GM21529 (cell line): ENCODE measurements at regions not wholly inside any gene's neighbourhood (a gene's known extent, or its start where the extent isn't known, plus 50 kb on each side); places are given as distances from the start of the nearest gene placed in this dataset.

Experiments used
- ATAC-seq: cut with Tn5 transposase; IDR thresholded peaks from one replicate; pipeline ENCODE4 v1.9.1; 2021; ENCODE audit not compliant: unreplicated experiment

DNA sequence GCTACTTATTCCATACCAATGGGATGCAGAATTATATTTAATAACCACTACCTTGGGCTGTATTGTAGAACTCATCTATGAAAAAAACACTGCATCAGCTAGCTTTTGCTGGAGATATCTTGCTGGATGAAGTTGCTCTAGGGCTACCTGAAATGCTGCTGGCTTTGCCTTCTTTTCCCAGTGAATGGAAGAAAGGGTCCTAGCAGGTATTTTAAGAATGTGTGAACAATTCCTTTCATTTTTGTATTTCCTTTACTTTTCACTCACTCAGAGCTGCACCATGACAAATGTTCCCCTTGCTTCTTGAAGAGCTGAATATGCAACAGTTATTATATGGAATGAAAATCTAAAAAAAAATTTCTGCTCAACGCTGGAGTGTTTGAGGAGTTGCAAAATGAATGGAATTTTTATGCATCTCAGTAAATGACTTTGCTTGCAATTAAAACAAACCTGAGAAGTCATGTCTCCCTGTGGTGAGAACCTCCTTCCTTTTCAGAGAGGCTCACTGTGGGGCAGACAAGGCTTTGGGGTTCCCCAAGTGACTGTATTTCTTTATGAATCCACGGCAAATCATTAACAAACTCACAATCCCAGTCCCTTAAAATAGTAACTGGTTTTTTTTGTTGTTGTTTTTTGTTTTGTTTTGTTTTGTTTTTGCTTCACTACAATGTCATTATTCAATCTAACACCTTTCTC is 566.8 kb upstream of the KIRREL3 start:
- ATAC-seq, result no peak

DNA sequence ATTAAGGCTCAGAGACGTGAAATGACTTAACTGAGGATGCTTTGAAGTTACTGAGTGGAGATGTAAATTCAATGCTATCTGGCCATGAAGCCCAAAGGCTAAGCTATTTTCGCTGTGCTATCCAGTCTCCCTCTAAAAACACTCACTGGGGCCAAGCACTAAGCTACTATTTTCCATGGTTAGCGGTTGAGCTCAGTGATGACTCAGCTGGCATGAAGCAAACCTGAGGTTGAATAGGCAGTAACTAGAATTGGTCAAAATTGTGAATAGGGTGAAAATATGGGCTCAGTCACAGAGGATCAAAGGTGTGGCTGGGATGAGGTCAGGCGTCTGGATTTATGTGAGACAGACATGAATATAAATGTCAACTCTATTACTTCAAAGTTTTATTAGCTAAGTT is 564.2 kb upstream of the KIRREL3 start:
- no peak for ATAC-seq

DNA sequence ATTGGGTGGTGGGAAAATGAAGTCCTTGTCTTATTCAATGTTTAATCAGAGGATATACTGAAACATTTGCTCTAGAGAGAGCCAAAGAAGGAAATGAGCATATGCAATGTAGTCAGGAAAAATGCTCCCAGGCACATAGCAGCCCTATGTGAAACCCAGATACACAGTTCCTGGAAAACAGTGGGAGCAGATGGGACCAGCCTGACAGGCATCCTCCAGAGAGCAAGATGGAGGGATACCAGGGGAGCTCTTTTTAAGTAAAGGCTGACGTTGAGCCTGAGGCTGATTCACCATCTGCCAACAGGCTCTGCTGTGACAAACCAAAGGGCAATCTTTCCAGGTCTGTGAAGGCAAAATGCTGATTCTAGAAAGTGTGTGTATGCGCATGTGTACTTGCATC is 559.4 kb upstream of the KIRREL3 start:
- ATAC-seq, result no peak

DNA sequence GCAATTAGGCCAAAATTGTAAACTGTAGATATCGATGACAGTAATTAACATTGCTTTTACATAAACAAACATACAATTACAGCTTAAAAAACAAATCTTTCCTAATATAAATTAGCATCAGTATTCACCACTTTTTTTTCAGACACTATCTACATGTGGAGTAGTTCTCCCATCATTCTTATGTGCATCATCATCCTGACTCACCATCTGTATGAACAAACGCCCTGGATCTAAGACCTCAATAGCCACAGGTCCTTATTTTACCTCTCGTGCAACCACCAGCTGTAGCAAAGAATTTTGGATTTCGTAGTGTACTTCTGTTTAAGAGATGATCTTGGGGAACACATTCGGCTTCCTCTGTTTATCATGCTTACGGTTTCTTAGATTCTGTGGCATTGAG is 551.9 kb upstream of the KIRREL3 start:
- no peak for ATAC-seq

DNA sequence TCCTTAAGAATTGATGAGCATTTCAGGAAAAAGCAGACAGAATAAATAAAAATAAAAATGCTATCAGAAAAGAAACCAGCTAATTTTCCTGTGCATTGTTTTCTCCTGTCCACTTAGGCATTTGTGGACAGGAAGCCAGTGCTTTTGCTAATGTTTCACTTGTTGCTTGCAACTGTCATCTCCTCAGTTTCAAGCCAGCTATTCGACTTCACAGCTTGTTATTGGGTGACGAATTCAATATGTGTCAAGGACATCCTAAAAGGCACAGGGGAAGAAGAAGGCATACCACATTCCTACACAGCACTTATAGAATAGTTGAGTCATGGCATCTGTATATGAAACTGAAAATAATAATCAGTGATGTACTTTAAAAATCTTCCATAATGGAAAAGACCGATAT is 530.6 kb upstream of the KIRREL3 start:
- no peak for ATAC-seq

DNA sequence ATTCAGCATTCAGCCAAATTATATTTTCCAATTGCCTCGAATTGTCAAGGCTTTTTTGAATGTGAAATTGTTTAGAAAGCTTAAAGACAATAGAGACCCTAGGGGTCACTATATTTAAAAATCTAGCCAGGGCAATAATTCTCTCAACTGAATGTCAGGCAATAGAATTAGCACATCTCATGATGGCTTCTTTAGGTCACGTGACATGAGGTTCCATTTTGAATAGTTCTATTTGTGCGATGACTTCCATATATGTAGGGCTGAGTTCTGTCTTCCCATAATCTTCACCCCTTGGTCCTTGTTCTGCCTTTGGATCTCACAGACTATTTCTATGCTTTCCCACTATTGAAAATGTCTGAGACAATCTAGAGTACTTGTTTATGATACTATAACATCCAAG is 527.7 kb upstream of the KIRREL3 start:
- no peak for ATAC-seq

DNA sequence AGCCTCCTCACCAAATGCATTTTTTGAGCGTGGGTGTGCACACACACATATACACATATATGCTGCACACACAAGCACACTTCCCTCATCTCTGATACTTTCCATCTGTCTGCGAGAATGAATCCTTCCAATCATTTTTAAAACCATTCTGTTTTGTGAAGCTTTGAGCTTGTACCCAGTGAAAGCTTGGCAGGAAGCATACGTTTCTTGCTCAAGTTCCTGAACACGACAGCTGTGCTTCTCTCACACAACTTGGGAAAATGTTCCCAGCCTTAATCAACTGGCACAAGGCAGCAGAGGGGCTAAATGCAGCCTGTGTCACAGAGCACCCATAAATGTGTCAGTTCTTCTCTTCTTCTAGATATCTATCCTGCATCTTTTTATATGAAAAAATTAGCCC is 524.0 kb upstream of the KIRREL3 start:
- ATAC-seq, result no peak

DNA sequence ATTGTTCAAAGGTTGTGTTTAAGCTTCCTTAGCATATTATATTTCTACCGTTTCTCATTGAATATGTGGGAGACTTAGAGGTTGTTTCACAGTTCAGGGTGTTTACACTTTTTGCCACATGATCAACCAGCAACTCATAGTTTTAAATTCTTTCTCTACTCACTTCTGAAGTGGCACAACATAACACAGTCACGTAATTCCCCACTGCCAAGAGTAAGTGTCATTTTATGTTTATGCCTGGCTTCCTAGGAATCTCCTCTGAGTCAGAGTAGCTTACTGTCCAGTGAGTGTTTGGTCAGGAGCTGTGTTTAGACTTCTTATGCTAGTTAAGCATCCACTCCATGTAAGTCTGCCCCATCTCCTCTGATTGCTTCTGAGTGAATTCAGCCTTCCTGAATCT is 520.8 kb upstream of the KIRREL3 start:
- ATAC-seq, result no peak

DNA sequence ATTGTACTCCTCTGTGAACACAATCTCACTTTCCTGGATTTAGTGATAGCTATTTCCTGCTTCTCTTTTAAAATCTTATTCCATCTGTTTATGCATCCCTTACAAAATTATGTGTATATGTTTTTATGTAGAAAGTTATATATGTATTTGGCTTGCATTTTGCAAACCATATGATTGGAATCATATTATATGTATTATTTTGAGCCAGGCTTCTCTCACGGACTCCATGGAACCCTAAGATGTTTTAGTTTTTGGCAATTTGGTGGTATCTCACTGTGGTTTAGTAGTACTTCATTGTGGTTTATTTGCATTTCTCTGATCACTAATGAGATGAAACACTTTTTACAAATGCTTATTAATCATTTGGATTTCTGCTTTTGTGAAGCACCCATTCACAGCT is 507.3 kb upstream of the KIRREL3 start:
- no peak for ATAC-seq

DNA sequence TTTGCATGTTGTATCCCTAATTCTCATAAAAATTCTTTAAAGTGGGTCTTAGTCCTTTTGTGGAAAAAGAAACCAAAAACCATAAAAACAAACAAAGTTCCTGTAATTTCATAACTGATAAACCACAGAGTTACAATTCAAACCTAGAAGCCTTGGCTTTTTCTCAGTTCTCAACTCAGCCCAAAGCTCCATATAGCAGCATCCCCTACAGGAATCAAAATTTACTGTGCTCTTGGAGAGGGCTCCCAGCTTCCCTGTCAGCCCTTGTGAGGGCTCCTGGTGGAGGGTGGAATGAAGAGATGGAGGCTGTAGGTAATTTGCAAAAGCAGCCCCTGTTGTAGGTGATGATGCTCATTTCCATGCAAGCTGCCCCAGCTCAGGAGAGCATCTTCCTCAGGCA is 506.1 kb upstream of the KIRREL3 start:
- ATAC-seq, result no peak

DNA sequence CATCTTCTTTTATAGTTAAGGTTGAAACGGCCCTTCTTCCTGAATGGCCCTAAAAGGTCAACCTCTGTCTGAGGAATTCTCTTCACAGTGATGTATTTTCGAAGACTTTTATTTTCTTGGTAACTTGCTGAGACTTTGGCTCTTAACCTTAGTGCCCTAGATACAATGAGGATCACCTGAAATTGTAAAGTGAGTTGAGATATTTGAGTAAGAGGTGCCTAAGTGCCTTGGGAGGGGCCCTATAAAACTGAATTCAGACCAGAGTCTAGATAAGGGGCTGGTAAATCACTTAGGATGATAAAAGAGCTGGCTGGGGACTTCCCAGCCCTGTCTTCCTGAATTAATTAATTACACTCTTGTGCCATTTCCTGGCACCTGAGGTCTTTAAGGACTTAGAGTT is 505.6 kb upstream of the KIRREL3 start:
- ATAC-seq, result no peak

DNA sequence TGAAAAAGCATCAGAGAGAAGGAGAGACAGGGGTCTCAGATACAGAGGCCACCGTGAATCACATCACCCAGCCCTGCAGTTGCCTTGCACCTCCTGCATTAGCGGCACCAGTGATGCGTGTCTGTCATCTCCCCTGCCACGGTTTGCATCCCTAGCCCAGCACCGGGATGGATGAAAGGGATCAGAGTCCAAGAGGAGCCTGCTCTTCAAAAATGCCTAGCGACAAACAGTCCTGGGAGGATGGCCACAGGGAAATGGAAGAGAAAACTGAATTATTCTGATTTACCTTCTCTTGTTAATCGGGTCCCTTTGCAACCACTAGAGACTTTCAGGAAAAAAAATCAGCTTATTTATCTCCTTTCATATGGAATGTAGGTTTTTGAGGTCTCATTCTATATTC is 495.6 kb upstream of the KIRREL3 start:
- ATAC-seq, result no peak

DNA sequence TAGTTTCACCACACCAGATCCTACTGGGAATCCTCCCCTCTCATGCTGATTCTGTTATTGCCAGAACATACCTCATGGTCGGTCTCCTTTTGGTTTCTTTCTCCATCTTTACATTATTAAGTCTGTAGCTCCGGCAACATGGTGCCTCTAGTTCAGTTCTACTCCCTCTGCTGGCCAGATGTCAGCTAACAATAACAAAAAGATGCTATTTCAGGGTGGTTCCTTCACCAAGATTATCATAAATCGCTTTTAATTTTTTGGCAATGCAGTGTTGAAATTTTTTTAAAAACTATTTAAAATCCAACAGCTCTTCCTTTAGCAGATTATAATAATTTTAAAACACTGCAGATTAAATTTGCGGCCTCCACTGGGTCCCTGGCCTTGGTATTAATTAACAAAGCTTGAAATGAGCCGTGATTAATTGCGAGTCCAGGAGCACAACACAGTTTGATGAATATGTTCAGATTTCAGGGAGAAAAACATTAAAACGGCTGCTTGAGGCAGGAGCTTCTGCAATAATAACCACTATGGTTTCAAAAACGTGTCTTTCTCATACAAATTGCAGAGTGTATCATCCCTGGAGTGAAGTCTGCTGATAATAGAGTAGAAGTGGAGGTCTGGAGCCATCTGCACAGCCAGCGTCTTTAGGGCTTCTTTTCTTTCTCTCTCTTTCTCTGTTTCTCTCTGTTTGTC is 492.9 kb upstream of the KIRREL3 start:
- ATAC-seq, result no peak

DNA sequence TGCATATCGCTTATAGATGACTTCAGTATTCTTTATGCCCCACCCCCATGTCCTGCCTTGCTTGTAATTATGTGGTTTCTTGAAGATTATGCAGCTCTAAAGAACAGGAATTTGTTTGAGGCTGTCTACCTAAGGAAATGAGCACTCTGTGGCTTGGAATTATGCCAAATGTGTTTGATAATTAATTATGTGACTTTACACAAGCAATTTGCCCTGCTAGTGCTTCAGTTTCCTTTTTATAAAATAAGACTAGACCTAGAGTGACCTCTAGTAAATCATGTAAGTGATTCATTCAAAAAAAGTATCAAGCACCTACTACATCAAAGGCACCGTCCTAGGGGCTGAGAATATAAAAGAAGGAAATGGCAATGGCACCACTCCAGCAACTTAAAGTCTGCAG is 491.5 kb upstream of the KIRREL3 start:
- no peak for ATAC-seq

DNA sequence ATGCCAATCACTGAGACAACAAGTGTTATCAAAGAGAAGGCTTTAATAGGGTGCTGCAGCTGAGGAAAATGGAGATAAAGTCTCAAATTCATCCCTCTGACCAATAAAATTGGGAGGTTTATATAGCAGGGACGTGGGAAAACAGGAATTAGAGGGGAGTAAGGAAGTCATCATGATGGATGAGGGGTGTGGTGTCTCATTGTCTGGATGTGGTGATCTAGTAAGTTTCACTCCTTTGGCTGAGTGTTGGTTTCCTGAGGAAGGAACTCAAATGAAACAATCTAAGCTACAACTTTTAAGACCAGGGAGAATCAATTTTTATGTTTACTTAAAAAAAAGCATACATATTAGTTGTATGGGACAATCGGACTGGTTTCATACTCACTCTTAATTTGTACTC is 491.0 kb upstream of the KIRREL3 start:
- no peak for ATAC-seq

DNA sequence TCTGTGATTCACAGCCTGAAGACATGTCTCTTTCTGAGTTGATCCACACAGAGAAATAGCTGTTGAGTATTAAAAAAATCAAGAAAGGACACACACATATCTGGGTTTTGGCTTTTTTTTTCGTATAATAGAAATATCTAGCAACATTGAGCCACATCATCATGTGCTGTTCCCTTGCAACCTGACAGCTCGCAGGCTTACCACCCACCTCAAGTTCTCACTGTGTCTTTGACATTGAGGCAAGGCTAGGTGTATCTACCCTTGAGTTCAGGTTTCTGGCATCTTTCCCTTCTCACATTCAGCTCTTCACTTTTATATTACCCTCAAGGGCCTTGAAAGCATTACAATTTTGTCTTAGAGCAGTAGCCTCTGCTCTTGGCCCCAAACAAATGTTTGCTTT is 490.3 kb upstream of the KIRREL3 start:
- no peak for ATAC-seq

DNA sequence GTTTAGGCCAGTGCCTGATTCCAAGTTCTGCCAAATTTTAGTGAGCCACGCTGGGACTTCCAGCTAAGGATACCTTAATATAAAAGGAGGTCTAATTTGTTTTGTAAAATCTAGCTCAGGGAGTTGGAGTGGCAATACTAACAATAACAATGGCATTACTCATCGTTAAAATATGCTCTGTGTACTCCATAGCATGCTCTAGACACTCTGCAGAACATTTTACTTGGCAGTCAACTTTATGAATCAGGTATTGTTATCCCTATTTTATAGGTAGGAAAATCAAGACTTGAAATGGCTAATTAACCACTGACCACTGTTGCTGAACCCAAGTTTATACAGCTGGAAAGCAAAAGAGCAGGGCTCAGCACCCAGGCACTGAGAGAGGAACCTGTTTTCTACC is 485.0 kb upstream of the KIRREL3 start:
- ATAC-seq, result no peak

DNA sequence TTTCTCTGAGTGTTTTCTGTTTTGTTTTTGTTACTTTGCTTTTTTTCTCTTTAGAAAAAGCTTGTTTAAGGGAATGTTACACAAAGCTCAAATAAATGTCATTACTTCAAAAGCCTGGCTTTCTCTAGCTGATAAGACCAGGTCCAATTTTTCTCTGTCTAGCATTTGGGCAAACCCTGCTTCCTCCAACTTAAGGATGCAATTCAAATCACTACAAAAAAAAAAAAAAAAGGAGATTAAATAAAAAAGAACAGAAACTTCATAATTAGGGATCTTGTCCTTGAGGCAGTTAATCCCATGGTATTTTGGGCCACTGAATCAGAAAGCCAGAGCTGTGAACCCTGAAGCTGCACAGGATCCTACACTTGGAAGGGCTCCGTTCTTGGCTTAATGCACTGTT is 480.8 kb upstream of the KIRREL3 start:
- no peak for ATAC-seq

DNA sequence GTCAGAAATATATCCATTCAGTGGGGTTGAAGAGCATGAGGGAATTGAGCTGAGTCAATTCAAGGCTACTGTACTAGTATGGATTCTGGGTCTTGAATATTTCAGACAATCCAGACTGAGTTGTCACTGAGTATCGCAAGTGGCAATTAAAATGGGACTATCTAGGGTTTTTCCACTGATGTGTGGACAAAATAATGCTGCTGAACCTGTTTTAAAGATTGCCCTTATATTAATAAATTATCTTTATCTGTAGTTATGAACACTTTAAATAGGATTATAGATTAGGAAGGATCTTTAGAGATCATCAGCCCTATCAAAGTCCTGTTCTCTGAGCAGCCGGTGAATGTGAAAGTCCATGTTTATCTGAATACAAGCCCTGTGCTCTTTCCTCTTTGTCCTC is 478.3 kb upstream of the KIRREL3 start:
- ATAC-seq, result no peak

DNA sequence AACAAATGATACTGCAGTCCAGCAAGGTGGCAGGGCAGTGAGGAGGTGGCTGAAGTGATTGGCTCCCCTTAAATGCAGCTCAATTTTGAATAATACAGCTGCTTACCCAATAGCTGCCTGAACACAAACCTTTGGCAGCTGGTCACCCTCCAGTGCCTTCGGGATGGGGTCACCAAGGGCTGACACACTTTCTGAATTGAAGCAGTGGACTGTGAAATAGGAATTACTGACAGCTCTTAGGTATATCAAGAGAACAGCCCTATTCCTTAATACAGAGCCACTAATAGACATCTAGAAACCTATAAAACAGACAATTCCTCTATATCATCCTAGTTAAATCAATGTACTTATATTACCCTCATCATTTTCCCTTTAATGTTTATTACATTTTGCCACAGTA is 474.2 kb upstream of the KIRREL3 start:
- ATAC-seq, result no peak

DNA sequence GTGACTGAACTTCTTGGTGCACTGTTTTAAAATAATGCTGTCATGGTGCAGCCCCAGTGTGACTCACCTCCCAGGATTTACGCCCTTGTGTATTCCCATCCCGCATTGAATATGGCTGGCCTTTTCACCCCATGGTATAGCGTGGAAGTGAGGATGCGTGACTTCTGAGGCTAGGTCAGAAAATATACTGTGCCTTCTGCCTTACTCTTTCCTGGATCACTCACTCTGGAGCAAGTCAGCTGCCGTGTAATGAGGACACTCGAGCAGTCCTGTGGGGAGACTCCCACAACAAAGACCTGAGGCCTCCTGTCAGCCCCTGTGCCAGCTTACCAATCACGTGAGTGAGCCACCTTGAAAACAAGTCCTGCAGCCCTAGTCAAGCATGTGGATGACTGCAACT is 471.9 kb upstream of the KIRREL3 start:
- ATAC-seq, result no peak

DNA sequence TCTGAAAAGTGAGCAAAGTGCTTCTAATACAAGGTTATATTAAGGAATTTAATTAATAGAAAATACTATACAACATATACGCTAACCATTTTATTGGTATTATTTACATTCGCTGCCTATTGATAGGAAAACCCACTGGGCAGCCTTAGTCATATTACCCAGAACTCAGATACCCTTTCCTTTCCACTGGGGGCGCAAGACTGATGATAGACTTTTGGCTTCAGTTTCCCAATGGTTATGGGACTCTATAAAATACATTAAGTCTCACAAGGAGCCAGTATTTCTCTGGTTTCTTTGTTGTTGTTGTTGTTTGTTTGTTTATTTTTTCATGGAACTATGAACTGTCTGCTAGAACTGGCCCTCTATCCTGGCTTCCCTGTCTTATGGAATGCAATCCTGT is 471.1 kb upstream of the KIRREL3 start:
- ATAC-seq, result no peak

DNA sequence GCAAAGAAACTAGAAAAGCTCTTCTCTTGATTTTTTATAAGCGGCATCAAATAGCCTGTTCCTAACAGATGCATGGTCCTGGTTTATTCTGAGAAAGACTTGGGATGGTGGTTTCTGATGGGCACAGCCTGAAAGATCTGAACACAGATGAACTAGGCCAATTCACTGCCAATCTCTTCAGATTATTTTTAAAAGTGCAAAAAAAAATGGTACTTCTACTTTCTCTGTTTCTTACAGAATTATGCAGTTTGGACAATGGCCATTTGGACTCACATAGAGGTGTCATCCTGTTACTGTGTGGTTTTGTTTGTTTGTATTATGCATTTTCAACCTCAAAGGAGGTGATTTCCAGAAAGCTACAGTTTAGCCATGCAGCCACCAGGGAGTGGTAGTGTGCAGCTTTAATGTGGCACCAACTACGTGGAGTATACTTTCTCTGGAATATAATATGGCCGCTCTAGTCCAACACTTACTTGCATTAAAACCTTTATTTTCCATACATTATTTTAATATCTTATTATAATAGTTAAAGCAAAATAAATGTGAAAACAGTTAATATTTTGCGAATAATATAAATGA is 469.8 kb upstream of the KIRREL3 start:
- ATAC-seq, result no peak
